ENCODE measurements at regions not wholly inside any gene's neighbourhood (a gene's known extent, or its start where the extent isn't known, plus 50 kb on each side); places are given as distances from the start of the nearest gene placed in this dataset.

DNA sequence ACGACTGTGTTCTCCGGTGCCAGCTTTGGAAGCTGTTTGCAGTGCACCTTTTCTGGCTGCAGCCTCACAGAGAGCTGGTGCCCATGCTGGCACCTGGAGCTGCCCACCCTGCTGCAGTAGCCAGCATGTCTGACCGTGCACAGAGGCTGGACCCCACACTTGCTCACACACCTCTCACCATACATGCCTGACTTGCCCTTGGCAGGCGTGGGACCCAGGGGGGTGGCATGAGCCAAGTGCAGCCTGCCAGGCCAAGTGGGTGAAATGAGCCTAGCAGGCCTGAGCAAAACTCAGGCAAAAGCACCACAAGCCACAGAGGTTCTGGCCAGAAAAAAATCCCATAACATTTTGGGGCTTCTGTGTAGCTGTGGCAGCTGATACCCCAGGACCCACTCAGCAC lies 258.8 kb downstream of the XPNPEP1 start:
- H3K23ac ChIP-seq (ENCODE audit: insufficient read length, low read depth, low read length) = no peak overlapping the region
- H3K56ac ChIP-seq (ENCODE audit: insufficient read length, low read depth, low read length) = no peak overlapping the region
- H4K91ac ChIP-seq (ENCODE audit: insufficient read length, low read depth, low read length) = no peak overlapping the region
- H2BK5ac ChIP-seq (ENCODE audit: insufficient read length, low read length) = no peak overlapping the region
- H3K23me2 ChIP-seq (ENCODE audit: insufficient read length, low read depth, low read length, poor library complexity, severe bottlenecking) = no peaks in the 10 kb centered on the region
- no peak overlapping the region for H3K27ac ChIP-seq (ENCODE audit: insufficient read length, low read depth, low read length)
- H3K27me3 ChIP-seq (ENCODE audit: insufficient read depth, low read length) = no peaks in the 10 kb centered on the region
- Mint-ChIP-seq H3K4me1 (no peaks in the 10 kb centered on the region), H3K27ac (no peak overlapping the region), H3K4me3 (no peak overlapping the region), H3K36me3 (ENCODE audit: insufficient read depth in 1 of 3, low read depth in 3 of 3) (no peaks in the 10 kb centered on the region), H3K27me3 (ENCODE audit: low read depth) (no peaks in the 10 kb centered on the region; the same call in 1 of the 2 replicates), H3K9me3 (0 out of 5 replicates have a peak, but pooled peaks cover 0 to 3% of the 10 kb centered on the region in 2 experiments)
- no peak overlapping the region for H4K8ac ChIP-seq (replicated peaks; ENCODE audit: insufficient read length, low read depth, low read length)
- no peak overlapping the region for H3K14ac ChIP-seq (ENCODE audit: insufficient read depth, low read length)
- no peaks in the 10 kb centered on the region for H3K9me3 ChIP-seq (ENCODE audit: control insufficient read depth, low read depth, low read length)
- no peaks in the 10 kb centered on the region for H3K4me1 ChIP-seq (ENCODE audit: insufficient read depth, low read length)
- no peak overlapping the region for H2BK20ac ChIP-seq (ENCODE audit: low read depth, low read length, poor library complexity, severe bottlenecking)
- H2BK120ac ChIP-seq (ENCODE audit: low read depth, low read length, poor library complexity, severe bottlenecking) = no peak overlapping the region
- no peak overlapping the region for H2BK12ac ChIP-seq (ENCODE audit: insufficient read length, low read depth, low read length)
- no peak for DNase-seq
- no peak overlapping the region for H3K18ac ChIP-seq (ENCODE audit: insufficient read length, low read depth, low read length)
- no peaks in the 10 kb centered on the region for H3K79me2 ChIP-seq (ENCODE audit: insufficient read depth, low read length)
- H2BK15ac ChIP-seq (ENCODE audit: low read depth, low read length) = no peak overlapping the region
- H4K20me1 ChIP-seq (ENCODE audit: control insufficient read depth, insufficient read depth, insufficient read length) = no peaks in the 10 kb centered on the region
- no peak overlapping the region for H4K5ac ChIP-seq (ENCODE audit: insufficient read length, low read depth, low read length)
- no peak overlapping the region for H2AK5ac ChIP-seq (ENCODE audit: insufficient read length, low read length)
- no peak overlapping the region for H3K9ac ChIP-seq (ENCODE audit: extremely low read depth, insufficient read length, low read length)
- no peaks in the 10 kb centered on the region for H3K79me1 ChIP-seq (ENCODE audit: insufficient read depth, low read depth, low read length, poor library complexity, severe bottlenecking)
- H3K4ac ChIP-seq (ENCODE audit: low read depth, low read length) = no peak overlapping the region
- WGBS (ENCODE audit: extremely low coverage, insufficient read length, low lambda C conversion rate) = no CpG with 5 or more reads among the region's 4 CpGs
- TF ChIP-seq, protein P1, sequence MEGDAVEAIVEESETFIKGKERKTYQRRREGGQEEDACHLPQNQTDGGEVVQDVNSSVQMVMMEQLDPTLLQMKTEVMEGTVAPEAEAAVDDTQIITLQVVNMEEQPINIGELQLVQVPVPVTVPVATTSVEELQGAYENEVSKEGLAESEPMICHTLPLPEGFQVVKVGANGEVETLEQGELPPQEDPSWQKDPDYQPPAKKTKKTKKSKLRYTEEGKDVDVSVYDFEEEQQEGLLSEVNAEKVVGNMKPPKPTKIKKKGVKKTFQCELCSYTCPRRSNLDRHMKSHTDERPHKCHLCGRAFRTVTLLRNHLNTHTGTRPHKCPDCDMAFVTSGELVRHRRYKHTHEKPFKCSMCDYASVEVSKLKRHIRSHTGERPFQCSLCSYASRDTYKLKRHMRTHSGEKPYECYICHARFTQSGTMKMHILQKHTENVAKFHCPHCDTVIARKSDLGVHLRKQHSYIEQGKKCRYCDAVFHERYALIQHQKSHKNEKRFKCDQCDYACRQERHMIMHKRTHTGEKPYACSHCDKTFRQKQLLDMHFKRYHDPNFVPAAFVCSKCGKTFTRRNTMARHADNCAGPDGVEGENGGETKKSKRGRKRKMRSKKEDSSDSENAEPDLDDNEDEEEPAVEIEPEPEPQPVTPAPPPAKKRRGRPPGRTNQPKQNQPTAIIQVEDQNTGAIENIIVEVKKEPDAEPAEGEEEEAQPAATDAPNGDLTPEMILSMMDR (conservative IDR thresholded peaks at IDR 0.05) = no peak
- no peak overlapping the region for H2AFZ ChIP-seq (ENCODE audit: low read length)
- H3K4me2 ChIP-seq (ENCODE audit: insufficient read depth, insufficient read length, low read length) = no peak overlapping the region
- H3T11ph ChIP-seq (ENCODE audit: low read length) = no peak overlapping the region

All from H9 (cell line).